ENCODE measurements at regions not wholly inside any gene's neighbourhood (a gene's known extent, or its start where the extent isn't known, plus 50 kb on each side); places are given as distances from the start of the nearest gene placed in this dataset.

GRCh38 chr2:216557820-216558219, 59.2 kb downstream of the RPL37A start:
- no peaks in the 10 kb centered on the region for H3K27me3 Mint-ChIP-seq (ENCODE audit: low read depth)
- H3K4me3 Mint-ChIP-seq, result peak overlapping the region in 1 of 3 experiments; percentile 26
- H3K9me3 Mint-ChIP-seq, result no peaks in the 10 kb centered on the region
- peaks cover 71% of the 10 kb centered on the region for H3K4me1 Mint-ChIP-seq
- no peaks in the 10 kb centered on the region for H3K36me3 Mint-ChIP-seq (ENCODE audit: low read depth)
- TF ChIP-seq CTCF (IDR thresholded peaks at IDR 0.05; ENCODE audit: unreplicated experiment in 3 of 3), result no peak
- peak overlapping the region in 2 of 3 experiments; percentile 74 to 91 for H3K27ac Mint-ChIP-seq

GRCh38 chr2:216559625-216560156, 61.0 kb downstream of the RPL37A start:
- H3K36me3 Mint-ChIP-seq (ENCODE audit: low read depth), result peaks cover 4% of the 10 kb centered on the region
- no peak overlapping the region for H3K4me3 Mint-ChIP-seq
- no peaks in the 10 kb centered on the region for H3K27me3 Mint-ChIP-seq (ENCODE audit: low read depth)
- TF ChIP-seq CTCF (IDR thresholded peaks at IDR 0.05; ENCODE audit: unreplicated experiment in 3 of 3), result no peak
- H3K9me3 Mint-ChIP-seq, result peaks cover 5% of the 10 kb centered on the region
- peak overlapping the region in 1 of 3 experiments; percentile 99 for H3K27ac Mint-ChIP-seq
- peaks cover 78% of the 10 kb centered on the region for H3K4me1 Mint-ChIP-seq

GRCh38 chr2:216560838-216561270, 62.2 kb downstream of the RPL37A start:
- no peak for TF ChIP-seq CTCF (IDR thresholded peaks at IDR 0.05; ENCODE audit: unreplicated experiment in 3 of 3)
- Mint-ChIP-seq H3K9me3 (peaks cover 9% of the 10 kb centered on the region), H3K27ac (peak overlapping the region; percentile 23 to 99 (median 94)), H3K4me1 (peaks cover 75% of the 10 kb centered on the region), H3K27me3 (ENCODE audit: low read depth) (no peaks in the 10 kb centered on the region), H3K36me3 (ENCODE audit: low read depth) (peaks cover 4% of the 10 kb centered on the region), H3K4me3 (peak overlapping the region in 1 of 3 experiments; percentile 31)

GRCh38 chr2:216562696-216563435, 64.2 kb downstream of the RPL37A start:
- Mint-ChIP-seq H3K4me3 (peak overlapping the region in 1 of 3 experiments; percentile 26), H3K27me3 (ENCODE audit: low read depth) (no peaks in the 10 kb centered on the region), H3K4me1 (peaks cover 65% of the 10 kb centered on the region), H3K36me3 (ENCODE audit: low read depth) (peaks cover 4% of the 10 kb centered on the region), H3K9me3 (peaks cover 15% of the 10 kb centered on the region), H3K27ac (peak overlapping the region; percentile 52 to 97 (median 94))
- TF ChIP-seq CTCF (IDR thresholded peaks at IDR 0.05; ENCODE audit: unreplicated experiment in 3 of 3), result no peak

GRCh38 chr2:216563646-216564045, 65.0 kb downstream of the RPL37A start:
- Mint-ChIP-seq H3K27ac (peak overlapping the region; percentile 52 to 97 (median 94)), H3K9me3 (peaks cover 15% of the 10 kb centered on the region), H3K36me3 (ENCODE audit: low read depth) (peaks cover 4% of the 10 kb centered on the region), H3K4me1 (peaks cover 60% of the 10 kb centered on the region), H3K4me3 (peak overlapping the region in 1 of 3 experiments; percentile 26), H3K27me3 (ENCODE audit: low read depth) (no peaks in the 10 kb centered on the region)
- no peak for TF ChIP-seq CTCF (IDR thresholded peaks at IDR 0.05; ENCODE audit: unreplicated experiment in 3 of 3)
